Prostate gland (tissue), 2 donors: ENCODE measurements at regions not wholly inside any gene's neighbourhood (a gene's known extent, or its start where the extent isn't known, plus 50 kb on each side); places are given as distances from the start of the nearest gene placed in this dataset.

Experiments
- CTCF ChIP-seq, 4 experiments: fragments of 200-600 bp in 2 of 4; fragments of 450-650 bp in 2 of 4; sonication (generic) in 2 of 4; IDR thresholded peaks; 1 replicate in 3 of 4; 2 replicates in 1 of 4; pipeline ENCODE4 v1.5.1; 2016 to 2019; ENCODE audit warnings: antibody characterized with exemption in 4 of 4, mild to moderate bottlenecking in 2 of 4, moderate library complexity in 2 of 4
- POLR2A ChIP-seq: fragments of 450-650 bp; IDR thresholded peaks from one replicate; pipeline ENCODE4 v1.6.1; 2016; ENCODE audit warnings: antibody characterized with exemption, mild to moderate bottlenecking
- POLR2AphosphoS5 ChIP-seq: sonication (generic); formaldehyde crosslinking; IDR thresholded peaks from one replicate; pipeline ENCODE4 v1.6.1; 2017; ENCODE audit warnings: antibody characterized with exemption

- TF ChIP-seq CTCF (IDR thresholded peaks at IDR 0.05) (no peak), POLR2A (no peak), POLR2AphosphoS5 (no peak)
These were observed 100.4 kb upstream of the PPP2R3A start for GRCh38 chr3:135865085-135865484.
